Ishikawa (cell line): ENCODE measurements at regions not wholly inside any gene's neighbourhood (a gene's known extent, or its start where the extent isn't known, plus 50 kb on each side); places are given as distances from the start of the nearest gene placed in this dataset.

Experiments
- CEBPB ChIP-seq: IDR thresholded peaks from 2 replicates; pipeline ENCODE4 v1.6.1; 2012
- EP300 ChIP-seq: IDR thresholded peaks from 2 replicates; pipeline ENCODE4 v1.6.1; 2012; ENCODE audit warnings: borderline replicate concordance
- TEAD4 ChIP-seq: IDR thresholded peaks from 2 replicates; pipeline ENCODE4 v1.6.1; 2012
- ZBTB7A ChIP-seq: IDR thresholded peaks from 2 replicates; pipeline ENCODE4 v1.6.1; 2012; ENCODE audit warnings: low read depth
- TF ChIP-seq, protein P1 (sequence below): IDR thresholded peaks from 2 replicates; pipeline ENCODE4 v1.6.1; 2012

DNA sequence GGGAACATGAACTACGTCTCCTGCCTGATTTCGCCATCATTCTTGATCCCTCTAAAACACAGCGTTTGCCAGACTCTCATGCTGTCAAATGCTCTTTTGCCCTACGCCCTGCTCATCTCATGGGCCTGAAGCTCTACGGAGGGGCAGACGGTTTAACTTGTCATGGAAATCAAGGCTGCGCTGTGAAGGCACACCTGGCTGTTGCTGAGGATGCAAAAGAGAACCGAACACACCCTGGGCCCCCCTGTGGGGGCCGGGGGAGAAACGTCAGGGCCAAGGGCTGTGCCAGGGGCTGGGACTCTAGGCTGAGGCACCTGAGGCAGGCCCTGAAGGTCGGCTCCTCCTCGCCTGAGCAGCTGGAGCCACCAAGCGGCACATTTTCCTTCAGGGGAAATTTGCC lies 957.2 kb downstream of the BRD1 start:
- TF ChIP-seq, protein P1, sequence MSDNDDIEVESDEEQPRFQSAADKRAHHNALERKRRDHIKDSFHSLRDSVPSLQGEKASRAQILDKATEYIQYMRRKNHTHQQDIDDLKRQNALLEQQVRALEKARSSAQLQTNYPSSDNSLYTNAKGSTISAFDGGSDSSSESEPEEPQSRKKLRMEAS, result no peak
- TF ChIP-seq TEAD4 (no peak), CEBPB (no peak), ZBTB7A (no peak), EP300 (no peak)
